GM18907 (cell line): ENCODE measurements at regions not wholly inside any gene's neighbourhood (a gene's known extent, or its start where the extent isn't known, plus 50 kb on each side); places are given as distances from the start of the nearest gene placed in this dataset.

Experiments used
- ATAC-seq: cut with Tn5 transposase; IDR thresholded peaks from one replicate; pipeline ENCODE4 v1.9.1; 2021; ENCODE audit warnings: mild to moderate bottlenecking, moderate library complexity; ENCODE audit not compliant: unreplicated experiment

DNA sequence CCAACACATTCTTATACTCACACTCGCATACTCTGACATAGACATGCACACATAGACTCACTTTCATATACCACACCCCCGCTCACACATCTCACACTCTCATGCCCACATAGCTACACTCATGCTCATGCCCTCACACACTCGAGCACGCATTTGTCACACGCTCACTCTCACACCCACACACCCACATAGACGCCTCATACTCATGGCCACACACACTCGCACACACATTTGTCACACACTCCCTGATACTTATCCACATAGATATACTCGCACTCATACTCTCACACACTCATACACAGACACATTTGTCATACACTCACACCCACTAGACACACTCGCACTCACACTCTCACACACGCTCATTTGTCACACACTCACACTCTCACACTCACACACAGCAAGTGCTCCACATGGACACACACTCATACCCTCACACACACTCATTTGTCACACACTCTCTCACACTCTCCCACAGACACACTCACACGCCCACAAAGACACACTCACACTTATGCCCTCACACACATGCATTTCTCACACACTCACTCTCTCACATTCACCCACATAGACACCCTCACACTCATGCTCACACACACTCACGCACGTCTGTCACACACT lies 50.9 kb downstream of the TNP1 start:
- no peak for ATAC-seq

DNA sequence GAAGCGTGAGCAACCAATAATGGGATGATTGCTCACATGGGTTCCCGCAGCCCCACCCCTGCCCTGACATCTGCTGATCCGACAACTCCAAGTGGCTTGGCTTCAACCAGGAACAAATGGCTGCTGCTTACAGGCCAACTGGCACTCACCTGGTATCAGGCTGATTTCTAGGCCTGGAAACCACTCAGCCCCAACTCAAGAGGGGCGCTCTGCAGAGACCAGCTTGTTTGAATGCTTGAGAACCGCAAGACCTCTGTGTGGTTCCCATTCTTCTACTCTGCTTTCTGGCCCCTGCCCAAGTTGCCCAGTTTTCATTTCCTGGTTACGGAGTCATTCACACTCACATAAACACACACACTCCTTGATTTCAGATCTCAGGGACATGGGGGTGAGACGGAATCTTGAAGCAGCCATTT lies 52.0 kb downstream of the TNP1 start:
- no peak for ATAC-seq

DNA sequence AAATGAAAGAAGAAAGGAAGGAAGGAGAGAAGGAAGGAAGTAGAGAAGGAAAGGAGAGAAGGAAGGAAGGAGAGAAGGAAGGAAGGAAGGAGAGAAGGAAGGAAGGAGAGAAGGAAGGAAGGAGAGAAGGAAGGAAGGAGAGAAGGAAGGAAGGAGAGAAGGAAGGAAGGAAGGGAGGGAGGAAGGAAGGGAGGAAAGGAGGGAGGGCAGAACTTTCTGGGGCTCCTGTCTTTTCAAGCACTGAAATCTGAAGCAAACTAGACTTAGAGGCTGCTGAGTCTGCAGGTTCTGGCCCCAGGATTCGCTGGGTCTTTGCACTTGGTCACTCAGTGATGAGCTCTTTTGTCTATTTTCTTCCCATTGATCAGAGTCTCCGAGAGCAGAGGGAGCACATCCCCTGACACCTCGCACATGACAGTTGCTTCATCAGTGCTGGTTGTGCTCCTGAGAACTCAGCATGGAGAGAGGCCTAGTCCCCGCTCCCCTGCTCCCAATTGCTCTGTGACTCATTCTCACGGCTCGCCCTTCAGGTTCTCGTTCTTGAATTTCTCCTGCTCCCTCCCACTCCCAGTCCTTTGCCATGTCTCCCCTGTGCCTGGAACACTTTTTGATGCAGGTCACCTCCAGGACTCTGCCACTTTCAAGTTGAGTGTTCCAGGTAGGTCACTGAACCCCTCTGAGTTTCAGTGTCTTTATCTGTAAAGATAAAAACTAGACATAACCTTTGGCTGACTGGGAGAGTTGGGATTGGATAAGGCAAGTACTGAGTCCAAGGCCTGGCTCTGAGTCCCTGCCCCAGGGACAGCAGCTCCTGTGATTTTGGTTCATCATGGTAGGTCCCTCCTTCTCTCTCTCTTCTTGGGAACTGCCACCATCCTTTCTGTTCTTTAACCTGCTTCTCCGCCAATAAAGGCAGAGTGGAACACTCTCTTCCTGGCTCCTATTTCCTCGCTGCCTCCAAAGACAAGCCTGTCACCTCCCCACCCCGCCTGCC lies 55.2 kb downstream of the TNP1 start:
- no peak for ATAC-seq

DNA sequence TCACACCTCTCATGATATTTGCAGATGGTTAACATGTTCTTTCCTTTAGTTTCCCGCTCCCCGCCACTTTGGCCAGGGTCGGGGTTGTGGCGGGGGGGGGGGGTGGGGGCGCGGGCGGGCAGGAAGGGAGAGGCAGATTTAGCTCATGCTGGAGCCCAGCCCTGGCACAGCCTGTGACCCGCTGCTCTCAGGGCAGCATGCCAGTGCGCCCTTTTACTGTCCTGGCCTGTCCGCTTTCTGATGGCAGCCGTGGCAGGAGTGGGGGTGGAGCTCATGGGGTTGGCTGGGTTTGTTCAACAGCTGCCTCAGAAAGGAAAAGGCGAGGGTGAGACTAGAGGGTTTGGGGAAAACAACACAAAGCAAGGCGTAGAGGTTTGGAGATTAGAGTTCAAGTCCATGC lies 56.1 kb downstream of the TNP1 start:
- ATAC-seq: no peak

GRCh38 chr2:216802516-216803215 lies 57.2 kb downstream of the TNP1 start:
- ATAC-seq: no peak

GRCh38 chr2:216800836-216801235 lies 59.0 kb downstream of the TNP1 start:
- no peak for ATAC-seq

DNA sequence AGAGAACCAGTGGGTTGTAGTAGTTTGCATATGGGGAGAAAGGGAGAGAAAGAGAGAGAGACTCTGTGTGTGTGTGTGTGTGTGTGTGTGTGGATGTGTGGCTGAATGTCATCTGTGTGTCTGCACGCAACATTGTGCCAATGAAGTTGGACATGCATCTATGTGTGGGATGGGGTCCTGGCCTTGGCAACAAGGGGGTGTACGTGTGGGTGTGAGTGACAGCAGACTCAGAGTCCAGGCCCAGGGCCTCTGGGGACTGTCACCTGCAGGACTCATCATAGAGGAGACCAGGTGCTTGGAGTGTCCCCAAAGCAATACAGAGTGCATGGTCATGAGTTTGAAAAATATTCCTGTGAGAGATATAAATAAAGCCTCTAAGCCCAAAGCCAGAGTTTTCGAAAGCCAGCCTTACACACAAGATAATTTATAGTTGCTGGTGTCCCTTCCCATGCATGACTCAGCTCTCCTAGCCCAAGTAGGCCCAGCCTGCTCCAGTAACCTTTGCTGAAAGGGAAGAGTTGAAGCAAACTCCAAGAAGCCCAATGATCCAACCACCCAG lies 59.9 kb downstream of the TNP1 start:
- ATAC-seq: no peak

- ATAC-seq: no peak
These were observed 63.6 kb downstream of the TNP1 start for GRCh38 chr2:216796115-216796840.

DNA sequence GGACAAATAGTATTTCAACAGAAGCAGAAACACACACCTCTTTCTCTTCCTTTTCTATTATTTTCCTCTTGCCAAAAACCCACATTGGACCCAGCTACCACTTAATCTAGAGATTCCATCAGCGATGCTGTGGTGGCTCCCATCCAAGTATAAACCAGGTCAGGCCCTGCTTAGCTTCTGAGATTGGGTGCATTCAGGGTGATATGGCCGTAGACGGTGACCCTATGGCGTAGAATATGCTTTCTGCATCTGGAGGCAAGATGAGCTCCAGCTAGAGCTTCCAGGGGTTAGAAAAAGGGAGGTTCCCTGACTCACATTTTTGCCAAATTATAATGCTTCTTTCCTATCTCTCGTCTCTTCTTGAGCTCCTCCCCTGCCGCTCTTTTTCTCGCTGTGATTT lies 66.5 kb downstream of the TNP1 start:
- no peak for ATAC-seq

GRCh38 chr2:216792222-216793021 lies 67.4 kb downstream of the TNP1 start:
- ATAC-seq: no peak

- ATAC-seq: no peak
These were observed 68.6 kb downstream of the TNP1 start for GRCh38 chr2:216791303-216791702.

- no peak for ATAC-seq
These were observed 70.8 kb downstream of the TNP1 start for GRCh38 chr2:216789081-216789480.

GRCh38 chr2:216787851-216788540 lies 71.9 kb downstream of the TNP1 start:
- ATAC-seq: no peak

GRCh38 chr2:216786676-216787075 lies 73.2 kb downstream of the TNP1 start:
- ATAC-seq: no peak

GRCh38 chr2:216784456-216784855 lies 75.4 kb downstream of the TNP1 start:
- no peak for ATAC-seq

DNA sequence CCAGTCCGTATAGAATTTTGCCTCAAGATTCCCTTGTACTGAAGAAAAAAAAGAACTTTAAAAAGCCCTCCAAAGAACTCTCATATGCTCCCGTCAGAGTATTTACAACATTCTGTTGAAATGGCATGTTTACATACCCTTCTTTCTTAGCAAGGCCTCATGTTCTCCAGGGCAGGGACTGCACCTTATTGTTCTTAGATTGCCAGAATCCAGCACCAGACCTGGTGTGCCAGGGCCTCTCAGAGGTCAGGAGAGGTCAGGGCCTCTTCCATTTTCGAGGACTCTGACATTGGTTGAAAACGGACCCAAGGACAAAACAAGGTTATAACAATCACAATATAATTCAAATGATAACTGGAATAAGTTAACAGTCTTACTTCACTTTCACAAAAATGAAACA lies 78.2 kb downstream of the TNP1 start:
- ATAC-seq: no peak

DNA sequence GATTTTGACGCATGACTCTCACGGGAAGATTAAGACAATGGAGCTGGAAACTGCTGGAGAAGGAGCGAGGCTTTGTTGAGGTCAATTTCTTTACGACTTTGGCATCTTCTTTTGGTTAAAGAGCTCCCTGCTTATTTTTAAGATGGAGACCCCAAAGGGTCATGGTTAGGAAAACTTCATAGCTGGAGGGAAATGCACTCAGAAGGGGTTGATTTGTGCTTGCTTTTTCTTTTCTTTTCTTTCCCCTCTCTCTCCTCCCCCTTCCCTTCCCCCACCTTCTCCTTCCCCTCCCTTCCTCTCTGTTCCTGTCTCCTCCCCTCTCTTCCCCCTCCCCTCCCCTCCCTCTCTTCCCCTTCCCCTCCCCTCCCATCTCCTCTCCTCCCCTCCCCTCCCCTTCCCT lies 79.0 kb downstream of the TNP1 start:
- ATAC-seq: no peak

DNA sequence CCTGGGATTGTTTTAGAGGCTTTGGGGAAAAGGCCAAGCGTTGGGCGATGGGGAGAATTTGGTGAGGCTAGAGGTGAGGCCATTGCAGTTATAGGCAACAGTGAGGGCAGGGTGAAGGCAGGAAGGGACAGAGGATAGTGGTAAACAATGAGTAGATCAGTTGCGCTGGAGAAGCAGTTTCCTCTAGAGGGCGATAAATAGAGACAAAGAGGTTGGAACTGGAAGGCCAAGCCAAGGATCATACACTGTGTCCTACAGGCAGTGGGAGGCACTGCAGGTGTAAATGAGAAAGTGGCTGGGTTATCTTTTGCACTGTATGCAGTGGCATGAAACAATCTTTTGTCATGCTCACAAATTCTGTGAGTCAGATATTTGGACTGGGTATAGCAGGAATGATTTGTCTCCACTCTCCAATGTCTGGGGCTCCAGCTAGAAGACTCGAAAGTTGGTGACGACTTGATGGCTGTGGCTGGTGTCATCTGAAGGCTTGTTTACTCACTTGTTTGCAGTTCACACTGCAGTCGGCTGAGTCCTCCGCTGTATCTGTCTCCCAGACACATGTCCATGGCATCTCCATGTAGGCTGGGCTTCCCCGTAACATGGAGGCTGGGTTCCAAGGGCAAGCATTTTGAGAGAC lies 82.1 kb downstream of the TNP1 start:
- ATAC-seq: peak; percentile 98
